H1 (cell line): ENCODE measurements at regions not wholly inside any gene's neighbourhood (a gene's known extent, or its start where the extent isn't known, plus 50 kb on each side); places are given as distances from the start of the nearest gene placed in this dataset.

Experiments used
- NRF1 ChIP-seq: IDR thresholded peaks from 2 replicates; pipeline ENCODE4 v1.6.1; 2011; ENCODE audit warnings: mild to moderate bottlenecking, low read depth, low read length, improper control_type of control experiment
- ZNF274 ChIP-seq: IDR thresholded peaks from 2 replicates; pipeline ENCODE4 v1.7.0; 2012; ENCODE audit warnings: low read length, borderline replicate concordance; ENCODE audit errors: extremely low read depth

- TF ChIP-seq NRF1 = no peak
- no peak for TF ChIP-seq ZNF274
These were observed 207.1 kb upstream of the VLDLR start (continued) for GRCh38 chr9:2414465-2414864.
